BJ (cell line): ENCODE measurements at regions not wholly inside any gene's neighbourhood (a gene's known extent, or its start where the extent isn't known, plus 50 kb on each side); places are given as distances from the start of the nearest gene placed in this dataset.

Source experiments
- CTCF ChIA-PET: fragments of 350-600 bp; formaldehyde crosslinking; extraction: SDS; loops from one replicate; lab custom pipeline; 2021; ENCODE audit warnings: antibody characterized with exemption, inconsistent platforms; lab: Yijun Ruan, JAX
- POLR2A ChIA-PET: fragments of 300-600 bp; sonication (Branson Sonifier 250); formaldehyde crosslinking; extraction: SDS; loops from one replicate; lab custom pipeline; 2021; ENCODE audit warnings: antibody characterized with exemption; lab: Charles Lee
- DNase-seq: peaks from one replicate; pipeline ENCODE4 v3.0.0-alpha.2; 2011; ENCODE audit warnings: low read depth
- H3K27me3 ChIP-seq: 2 replicates; pipeline ENCODE4 v1.6.0; 2011; ENCODE audit warnings: low read length; ENCODE audit not compliant: control insufficient read depth, insufficient read depth
- H3K36me3 ChIP-seq: 2 replicates; pipeline ENCODE4 v1.5.1; 2011; ENCODE audit warnings: low read length; ENCODE audit not compliant: control insufficient read depth, insufficient read depth
- H3K4me3 ChIP-seq: 2 replicates; pipeline ENCODE4 v1.5.1; 2011; ENCODE audit warnings: low read depth, mild to moderate bottlenecking, control low read depth, low read length
- TF ChIP-seq, protein P1 (sequence below): IDR thresholded peaks from 2 replicates; pipeline ENCODE4 v1.5.1; 2011; ENCODE audit warnings: low read depth, mild to moderate bottlenecking, control low read depth, inconsistent platforms, low read length, moderate library complexity; ENCODE audit not compliant: insufficient read depth

DNA sequence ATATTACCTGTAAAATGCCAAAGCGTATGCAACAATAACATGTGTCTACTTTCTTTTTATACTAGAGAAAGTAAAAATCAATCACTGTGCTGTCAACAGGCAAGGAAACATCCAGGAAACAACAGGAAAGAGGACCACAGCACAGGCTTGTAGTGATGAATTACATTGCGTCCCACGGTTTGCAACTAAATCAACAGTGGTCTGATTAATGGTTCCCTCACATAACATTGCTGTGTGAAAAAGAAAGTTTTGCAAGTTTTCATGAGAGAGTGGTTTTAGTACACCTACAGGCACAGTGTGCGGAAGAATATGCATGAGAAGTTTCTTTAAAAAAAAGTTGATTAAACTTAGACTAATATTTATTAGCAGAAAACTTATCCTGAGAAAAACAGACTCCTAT, 329.5 kb upstream of the HSF2 start:
- Histone ChIP-seq H3K27me3 (no peaks in the 10 kb centered on the region), H3K4me3 (no peak overlapping the region), H3K36me3 (no peaks in the 10 kb centered on the region)
- no peak for DNase-seq
- ChIA-PET POLR2A (no interaction called here), CTCF (no interaction called here)
- TF ChIP-seq, protein P1, sequence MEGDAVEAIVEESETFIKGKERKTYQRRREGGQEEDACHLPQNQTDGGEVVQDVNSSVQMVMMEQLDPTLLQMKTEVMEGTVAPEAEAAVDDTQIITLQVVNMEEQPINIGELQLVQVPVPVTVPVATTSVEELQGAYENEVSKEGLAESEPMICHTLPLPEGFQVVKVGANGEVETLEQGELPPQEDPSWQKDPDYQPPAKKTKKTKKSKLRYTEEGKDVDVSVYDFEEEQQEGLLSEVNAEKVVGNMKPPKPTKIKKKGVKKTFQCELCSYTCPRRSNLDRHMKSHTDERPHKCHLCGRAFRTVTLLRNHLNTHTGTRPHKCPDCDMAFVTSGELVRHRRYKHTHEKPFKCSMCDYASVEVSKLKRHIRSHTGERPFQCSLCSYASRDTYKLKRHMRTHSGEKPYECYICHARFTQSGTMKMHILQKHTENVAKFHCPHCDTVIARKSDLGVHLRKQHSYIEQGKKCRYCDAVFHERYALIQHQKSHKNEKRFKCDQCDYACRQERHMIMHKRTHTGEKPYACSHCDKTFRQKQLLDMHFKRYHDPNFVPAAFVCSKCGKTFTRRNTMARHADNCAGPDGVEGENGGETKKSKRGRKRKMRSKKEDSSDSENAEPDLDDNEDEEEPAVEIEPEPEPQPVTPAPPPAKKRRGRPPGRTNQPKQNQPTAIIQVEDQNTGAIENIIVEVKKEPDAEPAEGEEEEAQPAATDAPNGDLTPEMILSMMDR = no peak

DNA sequence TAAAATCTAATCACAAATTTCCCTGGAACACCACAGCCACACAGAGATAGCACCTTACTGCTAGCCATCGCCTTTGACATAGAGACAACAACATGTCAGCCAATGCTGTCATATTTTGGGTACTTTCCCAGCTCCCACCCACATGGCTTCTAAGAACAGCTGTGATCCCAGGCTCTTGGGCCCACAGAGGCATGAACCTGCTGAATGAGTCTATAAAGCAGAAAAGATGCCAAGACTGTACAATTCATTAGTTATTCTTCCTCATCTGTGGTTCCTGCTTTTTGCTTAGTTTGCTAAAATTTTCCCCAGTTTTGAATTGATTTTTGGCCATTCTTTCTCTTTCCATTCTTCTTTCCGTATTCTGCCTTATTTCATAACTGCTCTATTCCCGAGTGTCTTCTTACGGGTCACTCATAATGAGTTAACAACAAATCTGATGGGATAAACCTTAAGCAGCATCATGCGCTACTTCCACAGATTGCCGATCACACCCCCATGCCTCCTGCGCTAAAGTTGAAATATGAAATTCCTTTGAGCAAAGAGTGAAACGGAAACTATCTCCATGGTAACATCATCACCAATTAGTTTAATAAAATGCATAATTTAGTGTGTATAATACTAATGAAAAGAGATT, 327.3 kb upstream of the HSF2 start:
- H3K27me3 ChIP-seq = no peaks in the 10 kb centered on the region
- no peaks in the 10 kb centered on the region for H3K36me3 ChIP-seq
- TF ChIP-seq, protein P1 = no peak
- ChIA-PET POLR2A (no interaction called here), CTCF (no interaction called here)
- DNase-seq = no peak
- H3K4me3 ChIP-seq = no peak overlapping the region

DNA sequence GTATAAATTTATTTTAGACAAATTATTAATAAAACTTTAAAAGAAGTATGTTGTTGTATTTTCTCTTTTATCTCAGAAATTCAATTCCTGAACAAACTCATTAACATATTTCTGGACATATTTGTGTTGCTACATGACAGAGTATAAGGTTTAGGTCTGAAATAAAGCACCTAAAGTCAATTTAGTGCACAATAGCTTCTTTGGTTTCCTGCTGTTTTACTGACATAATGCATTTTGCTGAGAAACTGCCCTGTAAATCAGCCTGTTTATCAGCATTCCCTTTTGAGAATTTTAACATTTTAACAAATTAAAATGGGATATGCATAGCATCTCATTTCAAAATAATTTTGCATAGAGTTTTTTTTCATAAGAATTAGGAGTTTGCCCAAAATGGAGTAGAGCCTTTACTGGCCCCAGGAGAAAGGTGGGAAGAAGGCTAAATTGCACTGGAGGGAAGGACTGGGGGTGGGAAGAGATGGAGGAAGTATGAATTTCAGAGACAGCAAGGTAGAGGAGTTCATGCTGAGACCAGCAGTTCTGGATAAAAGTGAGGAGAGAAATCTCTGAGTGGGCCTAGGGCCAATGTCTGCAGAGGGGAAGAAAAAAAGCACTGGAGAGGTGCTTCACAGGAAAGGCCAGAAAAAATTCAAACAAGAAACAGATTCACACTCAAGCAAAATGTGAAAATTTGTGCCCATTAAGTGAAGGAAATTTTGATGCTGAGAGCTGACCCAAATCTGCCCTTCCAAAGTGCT, 324.2 kb upstream of the HSF2 start:
- H3K4me3 ChIP-seq = no peak overlapping the region
- ChIA-PET CTCF (no interaction called here), POLR2A (interaction anchor here (0.5 kb wide), 1 partner anchor 196 kb away, joined by 3 read pairs; no protein-coding TSS in a partner anchor)
- no peak for DNase-seq
- H3K27me3 ChIP-seq = no peaks in the 10 kb centered on the region
- TF ChIP-seq, protein P1 = no peak
- H3K36me3 ChIP-seq = no peaks in the 10 kb centered on the region

DNA sequence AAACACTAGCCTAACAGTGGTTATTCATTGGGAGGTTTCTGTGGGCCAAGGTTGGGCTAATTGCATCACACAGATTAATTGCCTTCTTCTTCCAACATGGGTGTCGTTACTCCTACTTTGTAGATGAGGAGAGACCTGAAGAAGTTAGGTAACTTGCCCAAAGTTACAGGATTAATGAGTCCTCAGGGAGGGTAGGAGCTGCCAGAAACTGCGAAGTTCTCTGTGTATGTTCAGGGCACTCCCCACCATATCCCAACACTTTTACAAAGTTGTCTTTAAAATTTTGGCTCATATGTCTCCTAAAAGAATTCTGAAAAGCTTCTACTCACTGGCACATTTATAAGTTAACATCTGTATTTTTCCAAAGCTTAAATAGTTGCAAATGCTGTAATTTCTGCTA, 323.5 kb upstream of the HSF2 start:
- Histone ChIP-seq H3K27me3 (no peaks in the 10 kb centered on the region), H3K36me3 (no peaks in the 10 kb centered on the region), H3K4me3 (no peak overlapping the region)
- CTCF ChIA-PET = interaction anchor here (1.0 kb wide), 1 partner anchor 101 kb away, joined by 4 read pairs; no protein-coding TSS in a partner anchor
- POLR2A ChIA-PET = interaction anchor here (0.5 kb wide), 1 partner anchor 195 kb away, joined by 3 read pairs; no protein-coding TSS in a partner anchor
- TF ChIP-seq, protein P1 = no peak
- DNase-seq = no peak

DNA sequence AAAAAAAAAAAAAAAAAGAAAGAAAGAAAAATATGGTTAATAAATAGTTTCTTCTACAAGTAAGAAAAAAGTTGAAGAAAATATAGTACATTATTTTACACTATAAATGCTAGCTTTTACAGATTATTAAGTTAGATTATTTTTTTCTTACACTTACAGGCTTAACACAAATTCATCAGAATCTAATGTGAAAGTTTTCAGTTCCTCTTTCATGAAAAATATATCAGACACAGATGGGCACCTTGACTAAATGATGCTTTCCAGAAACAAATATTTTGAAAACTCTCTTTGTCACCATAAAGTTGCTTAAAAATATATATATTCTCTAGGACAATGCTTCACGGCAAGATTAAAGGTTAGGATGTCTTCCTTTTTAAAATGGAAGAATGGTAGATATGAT, 321.8 kb upstream of the HSF2 start:
- ChIA-PET POLR2A (no interaction called here), CTCF (no interaction called here)
- no peak for DNase-seq
- no peak overlapping the region for H3K4me3 ChIP-seq
- H3K36me3 ChIP-seq = no peaks in the 10 kb centered on the region
- no peaks in the 10 kb centered on the region for H3K27me3 ChIP-seq
- TF ChIP-seq, protein P1 = no peak
